NOMO-1 (cell line): ENCODE measurements at regions not wholly inside any gene's neighbourhood (a gene's known extent, or its start where the extent isn't known, plus 50 kb on each side); places are given as distances from the start of the nearest gene placed in this dataset.

ENCODE experiments used
- DNase-seq, 2 experiments: peaks; one replicate each; lab custom pipeline; 2025; ENCODE audit not compliant: unreplicated experiment in 2 of 2; lab: John Stamatoyannopoulos, UW

DNA sequence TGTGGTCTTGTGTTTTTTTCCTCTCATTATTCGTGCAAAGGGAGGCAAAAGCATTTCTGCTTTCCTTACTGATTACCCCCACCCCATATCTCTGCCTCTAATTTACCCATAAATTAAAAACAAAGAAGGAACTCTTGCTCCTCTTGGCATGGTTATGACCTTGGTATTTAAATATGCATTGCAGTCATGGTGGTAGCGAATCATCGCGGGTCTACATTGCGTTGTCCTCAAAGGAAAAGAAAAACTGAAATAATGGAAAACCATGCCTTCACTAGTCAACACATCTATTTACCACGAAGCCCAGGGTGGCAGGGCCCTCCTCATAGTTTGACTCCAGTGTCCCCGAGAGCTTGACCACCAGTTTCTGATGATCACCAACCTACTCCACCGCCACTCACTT, 126.7 kb upstream of the PARP11 start:
- no peak for DNase-seq

GRCh38 chr12:3998968-3999792, 126.0 kb upstream of the PARP11 start:
- DNase-seq: no peak

- no peak for DNase-seq
These were observed 125.2 kb upstream of the PARP11 start for GRCh38 chr12:3998397-3998796.

DNA sequence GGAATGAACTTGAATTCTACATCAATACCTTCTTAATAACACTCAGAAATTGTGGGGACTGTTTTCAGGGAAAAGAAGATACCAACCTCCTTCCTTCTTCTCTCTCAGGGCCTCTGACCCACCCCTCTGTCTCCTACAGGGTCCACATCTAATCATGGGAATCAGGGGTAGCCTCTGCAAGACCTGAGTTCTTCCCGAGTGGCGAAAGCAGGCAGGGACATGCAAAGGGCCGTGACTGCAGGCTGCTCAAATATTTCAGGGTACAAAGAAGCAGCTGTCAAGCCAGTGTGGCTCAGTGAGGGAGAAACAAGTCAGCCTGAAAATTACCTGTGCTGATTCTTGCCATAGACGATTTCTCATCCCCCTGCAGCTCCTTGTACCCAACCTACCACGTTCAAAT, 123.1 kb upstream of the PARP11 start:
- DNase-seq: no peak

- DNase-seq: no peak
These were observed 122.1 kb upstream of the PARP11 start for GRCh38 chr12:3995306-3995705.

DNA sequence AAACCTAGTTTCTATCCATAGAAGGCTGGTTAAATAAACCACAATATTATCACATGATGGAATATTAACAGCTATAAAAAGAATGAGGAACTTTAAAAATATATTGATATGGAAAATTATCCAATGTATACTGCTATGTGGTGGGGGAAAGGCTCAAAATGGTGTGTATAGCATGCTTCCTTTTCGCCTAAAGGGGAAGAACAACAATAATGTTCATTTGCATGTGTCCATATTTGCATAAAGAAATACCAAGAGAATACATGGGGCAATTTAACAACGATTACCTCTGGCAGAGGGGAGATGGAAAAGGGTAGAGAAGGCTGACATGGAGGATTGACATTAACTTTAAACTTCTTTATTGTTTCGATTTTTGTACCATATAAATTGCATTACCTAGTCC, 121.3 kb upstream of the PARP11 start:
- DNase-seq: no peak

GRCh38 chr12:3992945-3993344, 119.7 kb upstream of the PARP11 start:
- DNase-seq: no peak

DNA sequence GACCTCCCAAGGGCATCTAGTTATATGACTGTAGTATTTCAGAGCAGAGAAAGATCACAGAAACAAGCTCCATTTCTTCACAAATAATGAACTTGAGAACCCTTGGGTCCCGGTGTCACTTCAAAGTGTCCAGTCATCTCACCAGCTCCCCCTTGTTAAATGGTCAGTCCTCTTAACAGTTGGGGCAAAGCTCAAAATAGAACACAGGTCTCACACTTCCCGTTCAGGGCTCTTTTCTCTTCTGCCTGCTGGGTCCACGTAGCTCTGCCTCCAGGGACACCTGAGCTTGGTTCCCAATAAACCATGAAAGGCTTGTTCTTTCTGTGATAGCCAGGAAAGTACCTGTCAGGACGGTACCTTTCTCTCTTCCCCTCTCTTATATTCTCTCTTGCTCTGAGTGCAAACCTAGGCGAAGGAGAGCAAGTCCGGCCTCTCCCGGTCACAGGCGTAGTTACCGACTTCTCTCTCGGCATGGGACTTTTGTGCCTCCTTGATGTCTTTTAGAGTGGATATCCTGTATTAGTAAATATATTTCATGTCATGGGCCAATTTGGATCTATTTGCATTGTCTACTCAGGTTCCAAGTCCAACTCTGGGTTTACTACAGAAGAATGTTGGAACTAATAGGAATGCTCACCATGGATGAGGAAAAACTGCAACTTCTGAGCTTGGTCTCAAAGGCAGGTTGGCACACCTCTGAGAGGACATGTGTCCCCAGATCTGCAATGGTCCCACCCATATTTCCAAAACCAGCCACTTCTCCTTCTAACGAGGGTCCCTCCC, 118.8 kb upstream of the PARP11 start:
- no peak for DNase-seq

DNA sequence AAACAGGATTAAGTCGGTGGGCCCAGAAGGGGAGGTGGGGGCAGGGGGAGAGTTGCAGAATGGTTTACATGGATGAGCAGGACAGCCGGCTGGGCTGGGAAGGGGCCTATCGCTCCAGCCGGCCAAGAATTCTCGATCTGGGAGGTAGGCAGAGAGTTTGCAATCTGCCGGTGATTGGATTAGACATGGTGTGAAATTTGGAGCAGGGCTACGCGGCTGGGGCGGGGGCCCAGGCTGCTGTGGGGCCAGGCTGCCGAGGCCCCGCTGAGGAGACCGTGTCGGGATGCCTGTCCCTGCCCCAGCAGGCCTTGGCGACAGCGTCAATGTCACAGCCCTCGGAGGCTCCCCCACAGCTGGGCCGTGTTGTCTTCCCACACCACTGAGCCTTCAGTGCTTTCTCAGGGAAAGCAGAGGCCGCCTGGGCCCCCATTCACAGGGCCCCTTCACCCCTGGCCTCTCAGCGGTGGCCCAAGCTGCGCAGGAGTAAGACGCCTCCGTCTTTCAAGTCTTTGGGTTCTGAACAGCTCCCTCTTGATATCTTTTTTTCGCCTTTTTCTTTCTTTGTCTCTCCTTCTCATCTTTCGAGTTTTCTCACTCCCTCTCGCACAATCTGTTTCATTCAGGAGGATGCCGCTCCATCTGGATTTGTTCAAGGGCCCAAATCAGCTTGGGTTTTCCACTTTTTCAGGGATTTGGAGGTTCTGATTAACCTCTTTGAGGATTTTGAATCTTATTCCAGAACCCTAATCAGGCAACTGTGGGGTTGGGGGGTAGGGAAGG, 117.5 kb upstream of the PARP11 start:
- no peak for DNase-seq

DNA sequence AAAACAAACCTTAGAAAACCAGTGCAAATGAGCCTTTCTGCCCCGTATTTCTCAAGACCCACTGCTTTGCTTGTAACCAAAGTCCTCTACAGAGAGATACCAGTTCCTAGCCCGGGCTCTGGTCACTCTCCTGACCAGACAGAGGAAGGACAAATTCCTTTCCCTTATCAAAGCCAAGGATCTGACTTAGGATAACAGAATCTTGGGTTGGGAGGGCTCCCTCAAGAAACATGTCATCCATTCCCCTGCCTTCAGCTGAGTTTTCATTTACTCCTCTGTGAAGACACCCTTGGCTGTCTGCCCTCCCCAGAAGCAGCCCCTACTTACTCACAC, 116.0 kb upstream of the PARP11 start:
- DNase-seq: no peak

DNA sequence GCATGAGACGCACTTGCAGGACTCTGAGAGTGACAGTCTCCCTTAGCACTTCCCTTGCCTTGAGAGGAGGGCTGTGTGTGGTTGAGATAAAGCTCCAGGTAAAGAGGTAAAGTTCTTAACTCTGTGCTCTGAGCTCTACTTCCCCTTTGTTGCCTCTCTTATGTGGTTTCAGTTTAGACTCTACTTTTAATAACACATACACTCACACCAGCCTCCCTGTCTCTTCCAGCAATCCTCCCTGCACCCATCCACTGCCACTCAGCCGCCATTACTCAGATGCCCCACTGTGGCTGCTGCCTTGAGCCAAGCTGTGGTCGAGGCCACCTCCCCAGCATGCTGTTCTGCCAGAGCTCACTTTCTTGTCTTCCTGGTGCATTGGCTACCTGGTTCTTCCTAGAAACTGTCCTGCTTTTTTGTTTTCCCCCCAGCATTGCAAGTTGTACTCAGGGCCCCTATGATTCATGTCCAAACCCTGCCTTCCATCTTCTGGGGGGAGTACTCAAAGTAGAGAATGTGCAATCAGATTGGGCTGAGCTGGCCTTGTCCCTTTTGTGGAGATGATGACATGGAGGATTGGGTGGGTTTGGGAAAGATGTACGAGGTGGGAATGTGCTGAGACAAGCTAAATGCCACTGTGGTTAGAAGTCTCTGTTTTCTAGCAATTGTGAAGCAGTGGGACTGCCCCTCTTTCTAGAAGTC, 115.5 kb upstream of the PARP11 start:
- DNase-seq: peak in 1 of 2 experiments; percentile 21

DNA sequence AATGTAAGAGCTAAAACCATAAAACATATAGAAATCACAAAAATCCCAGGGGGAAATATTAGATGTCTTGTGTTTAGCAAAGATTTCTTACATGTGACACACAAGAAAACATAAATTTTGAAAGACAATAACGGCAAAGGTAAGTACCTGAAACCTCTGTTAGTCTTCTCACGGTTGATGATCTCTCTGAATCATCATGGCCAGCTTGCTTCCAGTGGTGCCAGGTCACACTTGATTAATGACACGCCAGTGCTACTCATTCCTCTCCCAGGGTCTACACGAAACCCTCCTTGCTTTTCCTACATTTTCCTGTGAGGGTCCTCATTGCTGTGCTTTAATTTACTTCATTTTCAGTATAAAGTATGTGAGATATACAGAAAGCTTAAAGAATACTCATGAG, 114.4 kb upstream of the PARP11 start:
- no peak for DNase-seq

DNA sequence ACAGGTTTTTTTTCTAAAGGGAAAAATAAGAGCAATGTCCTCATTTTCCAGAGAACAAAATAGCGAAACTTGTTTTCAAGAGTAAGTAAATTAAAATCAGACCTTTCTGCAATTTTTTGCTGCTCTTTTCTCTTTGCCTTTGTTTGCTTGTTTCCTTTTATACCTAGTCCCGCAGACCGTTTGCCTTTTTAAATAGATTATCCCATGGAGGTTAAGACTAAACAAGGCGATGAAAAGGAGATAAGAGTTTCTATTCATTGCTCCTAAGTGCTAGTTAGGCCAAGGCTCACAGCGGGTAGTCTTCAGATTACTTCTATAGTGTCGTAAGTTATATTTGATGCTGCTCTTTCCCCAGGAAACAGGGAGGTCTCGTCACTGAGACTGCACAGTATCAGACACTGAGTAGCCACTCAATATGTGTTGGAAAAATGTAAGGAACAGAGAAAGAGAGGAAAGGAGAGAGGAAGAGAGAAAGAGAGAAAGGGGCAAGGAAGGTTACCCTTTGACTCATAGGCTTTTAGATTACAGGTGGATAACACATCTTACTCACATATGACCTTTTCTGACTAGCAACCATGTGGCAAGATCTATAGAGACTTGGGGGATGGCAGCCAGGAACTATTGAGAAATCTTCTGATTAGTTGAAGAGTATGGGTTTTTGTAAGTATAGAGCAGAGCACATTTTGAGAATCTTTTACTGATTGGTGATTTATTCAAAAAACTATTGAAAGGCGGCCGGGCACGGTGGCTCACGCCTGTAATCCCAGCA, 107.5 kb upstream of the PARP11 start:
- no peak for DNase-seq

GRCh38 chr12:3977621-3978020, 104.4 kb upstream of the PARP11 start:
- no peak for DNase-seq

- DNase-seq: no peak
These were observed 103.2 kb upstream of the PARP11 start for GRCh38 chr12:3976351-3976938.

DNA sequence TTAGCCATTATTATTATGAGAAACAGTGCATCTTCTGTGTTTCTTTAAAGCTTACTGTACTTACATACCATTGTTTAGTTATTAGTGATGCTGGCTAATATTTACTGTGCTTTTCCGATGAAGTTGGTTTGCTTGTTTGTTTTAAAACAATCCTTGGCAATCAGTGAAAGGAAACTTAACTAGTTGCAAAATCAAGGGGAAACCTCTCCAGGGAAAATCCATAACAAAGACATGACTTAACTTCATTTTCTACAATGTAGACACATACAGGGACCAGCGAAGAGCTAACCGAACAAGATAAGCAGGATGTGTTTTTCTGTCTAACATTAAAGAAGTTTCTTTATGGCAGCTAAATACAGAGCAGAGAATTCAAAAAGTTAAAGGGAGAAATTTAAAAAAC, 102.5 kb upstream of the PARP11 start:
- no peak for DNase-seq

DNA sequence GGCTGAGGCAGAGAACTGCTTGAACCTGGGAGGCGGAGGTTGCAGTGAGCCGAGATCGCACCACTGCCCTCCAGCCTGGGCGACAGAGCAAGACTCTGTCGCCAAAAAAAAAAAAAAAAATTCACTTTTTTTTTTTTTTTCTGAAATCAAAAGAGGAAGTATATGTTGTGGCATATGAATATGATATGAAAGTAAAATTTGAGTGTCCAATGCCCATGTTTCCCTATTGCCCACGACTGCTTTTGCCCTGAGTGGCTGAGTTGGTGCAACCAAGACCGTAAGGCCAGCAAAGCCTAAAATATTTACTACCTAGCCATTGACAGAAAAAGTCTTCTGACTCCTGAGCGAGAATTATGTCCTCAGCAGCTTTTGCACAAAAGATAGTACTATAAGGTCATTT, 101.7 kb upstream of the PARP11 start:
- DNase-seq: no peak

DNA sequence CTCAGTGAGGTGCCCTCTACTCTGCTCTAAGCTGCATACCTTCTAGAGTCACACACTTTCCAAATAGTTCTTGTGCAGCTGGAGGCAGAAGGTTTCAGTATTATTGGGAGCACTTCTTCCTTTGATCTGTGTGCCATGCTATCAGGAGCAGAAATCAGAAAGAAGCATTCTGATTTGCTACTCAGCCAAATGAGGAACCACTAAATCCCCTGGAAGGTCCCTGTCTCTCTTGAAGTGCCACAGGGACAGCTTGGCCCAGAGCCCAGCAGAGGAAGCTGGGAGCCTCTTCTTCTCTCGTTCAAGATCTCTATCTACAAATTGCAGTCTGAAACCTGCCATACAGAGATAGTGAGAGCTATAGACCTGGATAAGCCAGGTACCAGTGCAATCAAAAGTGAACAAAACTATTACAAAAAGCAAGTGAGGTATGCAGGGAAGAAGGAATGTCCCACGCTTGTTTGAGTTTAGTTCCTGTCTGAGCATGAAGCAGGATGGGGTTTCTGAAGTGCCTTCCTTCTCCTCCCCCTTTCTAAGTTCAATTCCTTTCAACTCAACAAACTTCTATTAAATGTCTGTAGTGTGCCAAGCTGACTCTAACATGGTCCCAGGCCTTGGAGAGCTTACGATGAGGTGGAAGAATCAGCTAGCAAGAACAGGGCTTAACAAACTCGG, 100.9 kb upstream of the PARP11 start:
- no peak for DNase-seq

DNA sequence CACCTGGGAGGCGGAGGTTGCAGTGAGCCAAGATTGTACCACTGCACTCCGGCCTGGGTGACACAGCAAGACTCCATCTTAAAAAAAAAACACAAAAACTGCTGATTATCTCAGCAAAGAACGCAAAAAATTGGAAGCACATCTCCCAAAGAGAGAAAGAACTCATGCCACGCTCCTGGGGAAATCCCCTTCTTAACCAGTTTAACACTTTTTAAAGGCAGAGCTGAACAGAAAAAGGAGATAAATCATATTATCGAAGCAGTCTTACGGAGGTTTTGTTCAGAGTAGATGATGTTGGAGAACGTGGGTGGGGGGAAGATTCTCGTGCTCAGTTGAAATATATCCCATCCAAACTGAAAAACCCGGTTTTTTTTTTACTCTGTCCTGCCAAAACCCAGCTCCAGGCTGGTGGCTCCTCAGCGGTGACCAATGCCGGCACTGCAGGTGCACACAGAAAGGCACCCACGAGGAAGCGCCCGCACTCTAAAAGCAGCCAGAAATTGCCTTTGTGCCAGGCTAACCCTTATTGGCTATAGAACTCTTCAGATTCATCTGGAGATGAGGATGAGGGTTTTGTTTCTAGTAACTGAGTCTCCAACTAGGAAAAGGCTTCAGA, 100.2 kb upstream of the PARP11 start:
- DNase-seq: no peak
